IMR-90 (cell line): ENCODE measurements at regions not wholly inside any gene's neighbourhood (a gene's known extent, or its start where the extent isn't known, plus 50 kb on each side); places are given as distances from the start of the nearest gene placed in this dataset.

Source experiments
- ATAC-seq: fragments of 200-7000 bp; cut with Tn5 transposase; 2 replicates; pipeline ENCODE4 v1.9.1; 2020; ENCODE audit warnings: low read depth, mild to moderate bottlenecking, moderate library complexity
- BruUV-seq: library from RNA; stranded (reverse); fragments of 400-500 nt; replicated peaks from 2 replicates; lab custom pipeline; 2021; lab: Mats Ljungman, UMichigan
- CTCF ChIA-PET: fragments of 300-600 bp; formaldehyde crosslinking; extraction: SDS; loops from one replicate; lab custom pipeline; 2021; ENCODE audit warnings: antibody characterized with exemption; lab: Yijun Ruan, JAX
- POLR2A ChIA-PET: fragments of 300-600 bp; sonication (Branson Sonifier 250); formaldehyde crosslinking; loops from one replicate; lab custom pipeline; 2022; ENCODE audit warnings: antibody characterized with exemption; ENCODE audit not compliant: unreplicated experiment; lab: Charles Lee
- DNase-seq: peaks from one replicate; pipeline ENCODE4 v3.0.0; 2013
- H2AFZ ChIP-seq: replicated peaks from 2 replicates; pipeline ENCODE3; 2013; ENCODE audit warnings: low read length, mild to moderate bottlenecking; ENCODE audit not compliant: poor library complexity
- H2AK5ac ChIP-seq: 2 replicates; pipeline ENCODE4 v1.6.1; 2013; ENCODE audit warnings: low read depth, low read length, inconsistent platforms
- H2AK9ac ChIP-seq: replicated peaks from 2 replicates; pipeline ENCODE3; 2013; ENCODE audit warnings: mild to moderate bottlenecking, low read depth, low read length, moderate library complexity; ENCODE audit not compliant: poor library complexity
- H2BK120ac ChIP-seq: 2 replicates; pipeline ENCODE4 v1.6.1; 2013; ENCODE audit warnings: low read depth, low read length, inconsistent platforms
- H2BK15ac ChIP-seq: 3 replicates; pipeline ENCODE4 v1.6.1; 2013; ENCODE audit warnings: low read depth, low read length, inconsistent platforms
- H2BK20ac ChIP-seq: 2 replicates; pipeline ENCODE4 v1.6.1; 2013; ENCODE audit warnings: low read depth, mild to moderate bottlenecking, inconsistent platforms, low read length, moderate library complexity
- H2BK5ac ChIP-seq: 2 replicates; pipeline ENCODE4 v1.6.1; 2013; ENCODE audit warnings: mild to moderate bottlenecking, low read depth, low read length, inconsistent platforms; ENCODE audit not compliant: poor library complexity, severe bottlenecking
- H3K14ac ChIP-seq: replicated peaks from 2 replicates; pipeline ENCODE4 v1.6.1; 2013; ENCODE audit warnings: low read depth, low read length, inconsistent platforms
- H3K18ac ChIP-seq: 2 replicates; pipeline ENCODE4 v1.6.1; 2013; ENCODE audit warnings: low read depth, low read length, control low read depth
- H3K23ac ChIP-seq: 2 replicates; pipeline ENCODE4 v1.6.1; 2013; ENCODE audit warnings: low read depth, low read length, inconsistent platforms
- H3K27ac ChIP-seq: 2 replicates; pipeline ENCODE4 v1.5.1; 2013; ENCODE audit warnings: mild to moderate bottlenecking, control low read depth, low read length; ENCODE audit not compliant: insufficient read depth
- H3K27me3 ChIP-seq: 2 replicates; pipeline ENCODE4 v1.6.1; 2013; ENCODE audit warnings: low read length; ENCODE audit not compliant: control insufficient read depth, insufficient read depth
- H3K36me3 ChIP-seq: 2 replicates; pipeline ENCODE4 v1.6.1; 2013; ENCODE audit warnings: low read length, mixed read lengths; ENCODE audit not compliant: control insufficient read depth, insufficient read depth
- H3K4ac ChIP-seq: 2 replicates; pipeline ENCODE4 v1.6.1; 2013; ENCODE audit warnings: low read depth, low read length, inconsistent platforms
- H3K4me1 ChIP-seq: 2 replicates; pipeline ENCODE4 v1.6.1; 2013; ENCODE audit warnings: low read length, mixed read lengths; ENCODE audit not compliant: control insufficient read depth, insufficient read depth
- H3K4me2 ChIP-seq: 2 replicates; pipeline ENCODE4 v1.6.1; 2013; ENCODE audit warnings: low read depth, mild to moderate bottlenecking, control low read depth, low read length, moderate library complexity
- H3K4me3 ChIP-seq: 2 replicates; pipeline ENCODE4 v1.5.1; 2013; ENCODE audit warnings: low read depth, mild to moderate bottlenecking, control low read depth, low read length, moderate library complexity; ENCODE audit not compliant: insufficient read depth
- H3K56ac ChIP-seq: 2 replicates; pipeline ENCODE4 v1.6.1; 2013; ENCODE audit warnings: low read length, inconsistent platforms; ENCODE audit not compliant: insufficient read depth; ENCODE audit errors: extremely low read depth
- H3K79me1 ChIP-seq, 2 experiments: 2 replicates each; pipeline ENCODE4 v1.6.1; 2013; ENCODE audit warnings: low read length in 2 of 2, inconsistent platforms in 1 of 2, low read depth in 1 of 2
- H3K9ac ChIP-seq: 2 replicates; pipeline ENCODE4 v1.6.1; 2013; ENCODE audit warnings: low read depth, low read length, control low read depth
- H3K9me1 ChIP-seq: 2 replicates; pipeline ENCODE4 v1.6.1; 2013; ENCODE audit warnings: low read length, inconsistent platforms; ENCODE audit not compliant: insufficient read depth
- H3K9me3 ChIP-seq: 2 replicates; pipeline ENCODE4 v1.6.1; 2013; ENCODE audit warnings: low read length; ENCODE audit not compliant: control insufficient read depth, insufficient read depth
- H4K20me1 ChIP-seq: 2 replicates; pipeline ENCODE4 v1.6.1; 2013; ENCODE audit warnings: low read length, inconsistent platforms; ENCODE audit not compliant: insufficient read depth
- H4K5ac ChIP-seq: 2 replicates; pipeline ENCODE4 v1.6.1; 2013; ENCODE audit warnings: mild to moderate bottlenecking, low read depth, low read length, control low read depth
- H4K8ac ChIP-seq, 2 experiments: 2 replicates each; pipeline ENCODE4 v1.6.1; 2013; ENCODE audit warnings: low read depth in 2 of 2, low read length in 2 of 2, control low read depth in 1 of 2, inconsistent platforms in 1 of 2
- H4K91ac ChIP-seq: 2 replicates; pipeline ENCODE4 v1.6.1; 2013; ENCODE audit warnings: low read depth, low read length, inconsistent platforms; ENCODE audit not compliant: insufficient read depth
- BHLHE40 ChIP-seq: fragments of 150-350 bp; IDR thresholded peaks from 2 replicates; pipeline ENCODE4 v1.6.1; 2016; ENCODE audit warnings: mild to moderate bottlenecking, low read depth, low read length
- CEBPB ChIP-seq: IDR thresholded peaks from 2 replicates; pipeline ENCODE4 v1.6.1; 2012; ENCODE audit warnings: low read depth, low read length, improper control_type of control experiment
- CHD1 ChIP-seq: IDR thresholded peaks from 2 replicates; pipeline ENCODE4 v1.6.1; 2012; ENCODE audit warnings: low read depth, low read length, improper control_type of control experiment
- CTCF ChIP-seq: conservative IDR thresholded peaks from 2 replicates; pipeline ENCODE4 v1.5.1; 2012; ENCODE audit warnings: mild to moderate bottlenecking, low read depth, low read length, improper control_type of control experiment
- ELK1 ChIP-seq: fragments of 150-350 bp; IDR thresholded peaks from 2 replicates; pipeline ENCODE4 v1.6.1; 2016; ENCODE audit warnings: low read depth, mild to moderate bottlenecking, low read length, moderate library complexity, borderline replicate concordance
- FOS ChIP-seq: fragments of 150-350 bp; IDR thresholded peaks from 2 replicates; pipeline ENCODE4 v1.6.1; 2016; ENCODE audit warnings: low read depth, low read length
- MAFK ChIP-seq: IDR thresholded peaks from 2 replicates; pipeline ENCODE4 v1.6.1; 2012; ENCODE audit warnings: low read depth, low read length, improper control_type of control experiment
- MAZ ChIP-seq: IDR thresholded peaks from 2 replicates; pipeline ENCODE4 v1.6.1; 2012; ENCODE audit warnings: low read depth, mild to moderate bottlenecking, low read length, improper control_type of control experiment, moderate library complexity, borderline replicate concordance
- MXI1 ChIP-seq: IDR thresholded peaks from 2 replicates; pipeline ENCODE4 v1.6.1; 2012; ENCODE audit warnings: low read depth, mild to moderate bottlenecking, low read length, moderate library complexity, borderline replicate concordance
- NFE2L2 ChIP-seq: fragments of 150-350 bp; IDR thresholded peaks from 2 replicates; pipeline ENCODE4 v1.6.1; 2016; ENCODE audit warnings: low read depth, mild to moderate bottlenecking, low read length
- POLR2A ChIP-seq: IDR thresholded peaks from 2 replicates; pipeline ENCODE4 v1.6.1; 2012; ENCODE audit warnings: mild to moderate bottlenecking, low read depth, low read length
- RAD21 ChIP-seq: IDR thresholded peaks from 2 replicates; pipeline ENCODE4 v1.6.1; 2012; ENCODE audit warnings: low read length, improper control_type of control experiment
- RCOR1 ChIP-seq: IDR thresholded peaks from 2 replicates; pipeline ENCODE4 v1.6.1; 2012; ENCODE audit warnings: mild to moderate bottlenecking, low read length, improper control_type of control experiment; ENCODE audit not compliant: insufficient replicate concordance
- RFX5 ChIP-seq: IDR thresholded peaks from 2 replicates; pipeline ENCODE4 v1.8.0; 2012; ENCODE audit warnings: low read depth, mild to moderate bottlenecking, low read length, moderate library complexity
- SMC3 ChIP-seq: fragments of 150-350 bp; IDR thresholded peaks from 2 replicates; pipeline ENCODE4 v1.6.1; 2016; ENCODE audit warnings: low read depth, mild to moderate bottlenecking, antibody characterized with exemption, low read length, moderate library complexity
- USF2 ChIP-seq: fragments of 150-350 bp; IDR thresholded peaks from 2 replicates; pipeline ENCODE4 v1.6.1; 2017; ENCODE audit warnings: mild to moderate bottlenecking, antibody characterized with exemption, low read length, low read depth
- WGBS, 2 experiments: methylation state at CpG; one replicate each; pipeline versions ENCODE4 v1.1.5 to v1.1.7; 2013; ENCODE audit warnings: missing lambda C conversion rate in 2 of 2; ENCODE audit not compliant: insufficient read length in 1 of 2; ENCODE audit errors: extremely low coverage in 2 of 2; 5-methylcytosine and 5-hydroxymethylcytosine counted together
- dilution Hi-C: fragments of 300-500 bp; cut with HindIII; formaldehyde crosslinking; loops from one replicate; pipeline ENCODE4 v1.14.3; 2018; ENCODE audit warnings: low sequenced_read_pairs; ENCODE audit not compliant: unreplicated experiment
- in situ Hi-C: fragments of 300-500 bp; cut with MboI; formaldehyde crosslinking; loops from 3 replicates; pipeline ENCODE4 v1.14.3; 2019; ENCODE audit warnings: low sequenced_read_pairs, inconsistent platforms, mixed read lengths
- intact Hi-C: fragments of 100-400 bp; cut with micrococcal nuclease; formaldehyde crosslinking; loops from 2 replicates; pipeline ENCODE4 v1.10.0; 2022

- no peak overlapping the region for H4K5ac ChIP-seq
- no peak overlapping the region for H2AK5ac ChIP-seq
- H2BK120ac ChIP-seq, result no peak overlapping the region
- H3K27ac ChIP-seq, result no peak overlapping the region
- H3K36me3 ChIP-seq, result no peaks in the 10 kb centered on the region
- no peaks in the 10 kb centered on the region for H3K4me1 ChIP-seq
- TF ChIP-seq CTCF (no peak), MAZ (no peak), USF2 (no peak), FOS (no peak), RAD21 (no peak), ELK1 (no peak), POLR2A (no peak), SMC3 (no peak), CEBPB (no peak), RFX5 (no peak), MXI1 (no peak), BHLHE40 (no peak), RCOR1 (no peak), NFE2L2 (no peak), CHD1 (no peak), MAFK (no peak)
- no peaks in the 10 kb centered on the region for H3K9me1 ChIP-seq
- H3K4ac ChIP-seq, result no peak overlapping the region
- no peak overlapping the region for H3K18ac ChIP-seq
- no peak overlapping the region for H3K4me3 ChIP-seq
- H3K79me1 ChIP-seq, result no peaks in the 10 kb centered on the region
- H3K9me3 ChIP-seq, result peaks cover 21% of the 10 kb centered on the region
- H4K8ac ChIP-seq, result no peak overlapping the region
- dilution Hi-C loops, result no loop called here
- DNase-seq, result no peak
- no peaks in the 10 kb centered on the region for H3K27me3 ChIP-seq
- no TSS peak for BruUV-seq
- no peak overlapping the region for H2BK15ac ChIP-seq
- H3K56ac ChIP-seq, result no peak overlapping the region
- ChIA-PET CTCF (no interaction called here), POLR2A (no interaction called here)
- H2AFZ ChIP-seq, result no peak overlapping the region
- H3K14ac ChIP-seq, result no peak overlapping the region
- no peak overlapping the region for H2AK9ac ChIP-seq
- in situ Hi-C loops, result no loop called here
- H2BK5ac ChIP-seq, result no peak overlapping the region
- intact Hi-C loops, result no loop called here
- no peak overlapping the region for H3K4me2 ChIP-seq
- no peak overlapping the region for H2BK20ac ChIP-seq
- H4K91ac ChIP-seq, result no peak overlapping the region
- H3K23ac ChIP-seq, result no peak overlapping the region
- ATAC-seq, result no peak
- H3K9ac ChIP-seq, result no peak overlapping the region
- whole genome bisulfite sequencing, 2 experiments, result no CpG with 5 or more reads among the region's 4 CpGs
- H4K20me1 ChIP-seq, result no peaks in the 10 kb centered on the region
These were observed 85.2 kb upstream of the PLPP4 start for GRCh38 chr10:120371856-120372255.
